ENCODE measurements at regions not wholly inside any gene's neighbourhood (a gene's known extent, or its start where the extent isn't known, plus 50 kb on each side); places are given as distances from the start of the nearest gene placed in this dataset. TPM values are rescaled to one million over a fixed set of nuclear protein-coding genes. Genes with fewer than 3 reads are reported as not detected.
A peak's percentile ranks its signal among the peaks of the same experiment; 100 is the strongest.

DNA sequence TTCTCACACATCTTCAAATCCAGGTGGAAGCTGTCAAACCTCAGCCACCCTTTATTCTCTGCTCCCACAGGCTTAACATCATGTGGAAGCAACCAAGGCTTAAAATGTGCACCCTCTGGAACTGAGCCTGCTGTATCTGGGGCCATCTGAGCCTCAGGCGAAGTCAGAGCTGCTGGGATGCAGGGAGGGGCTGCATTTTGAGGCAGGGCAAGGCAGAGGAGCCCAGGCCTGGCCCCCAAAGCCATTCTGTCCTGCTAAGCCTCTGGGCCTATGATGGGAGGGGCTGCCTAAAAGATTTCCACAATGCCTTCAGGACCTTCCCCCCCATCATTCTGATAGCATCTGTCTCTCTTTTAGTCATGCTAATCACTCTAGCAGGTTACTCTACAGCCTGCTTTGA, 51.7 kb upstream of the COBL start:
- H3K4me2 ChIP-seq (ENCODE audit: low read length), result no peak overlapping the region
- H3K27ac ChIP-seq (ENCODE audit: low read depth, low read length), result no peak overlapping the region
- H3K4me1 ChIP-seq (ENCODE audit: control insufficient read depth, low read depth, low read length), result peaks cover 2% of the 10 kb centered on the region
- no CpG with 5 or more reads among the region's 1 CpG for WGBS (ENCODE audit: extremely low coverage, insufficient coverage, low lambda C conversion rate)
- H3K79me1 ChIP-seq (ENCODE audit: low read length), result no peaks in the 10 kb centered on the region
- H3K4ac ChIP-seq (ENCODE audit: low read depth, low read length), result no peak overlapping the region
- no peak overlapping the region for H3K23ac ChIP-seq (ENCODE audit: low read length)
- no peak overlapping the region for H4K8ac ChIP-seq (ENCODE audit: low read depth, low read length)
- H4K5ac ChIP-seq (ENCODE audit: low read length), result no peak overlapping the region
- H2BK15ac ChIP-seq (replicated peaks; ENCODE audit: low read depth), result no peak overlapping the region
- no peaks in the 10 kb centered on the region for H3K36me3 ChIP-seq (ENCODE audit: control insufficient read depth, insufficient read depth, low read length)
- H2BK5ac ChIP-seq (ENCODE audit: low read length), result no peak overlapping the region
- no peaks in the 10 kb centered on the region for H3K27me3 ChIP-seq (ENCODE audit: insufficient read depth, low read length, poor library complexity)
- H3K18ac ChIP-seq (ENCODE audit: low read length), result no peak overlapping the region
- no peak overlapping the region for H3K4me3 ChIP-seq (ENCODE audit: low read length)
- no peak overlapping the region for H2AK5ac ChIP-seq (ENCODE audit: low read length)
- no peak overlapping the region for H3K9ac ChIP-seq (ENCODE audit: low read length)
- DNase-seq, result no peak
- no peak overlapping the region for H2BK120ac ChIP-seq (ENCODE audit: low read depth, low read length)
- no peak overlapping the region for H3K56ac ChIP-seq (ENCODE audit: low read length)
- no peaks in the 10 kb centered on the region for H3K79me2 ChIP-seq (ENCODE audit: control insufficient read depth, insufficient read depth, low read length)

DNA sequence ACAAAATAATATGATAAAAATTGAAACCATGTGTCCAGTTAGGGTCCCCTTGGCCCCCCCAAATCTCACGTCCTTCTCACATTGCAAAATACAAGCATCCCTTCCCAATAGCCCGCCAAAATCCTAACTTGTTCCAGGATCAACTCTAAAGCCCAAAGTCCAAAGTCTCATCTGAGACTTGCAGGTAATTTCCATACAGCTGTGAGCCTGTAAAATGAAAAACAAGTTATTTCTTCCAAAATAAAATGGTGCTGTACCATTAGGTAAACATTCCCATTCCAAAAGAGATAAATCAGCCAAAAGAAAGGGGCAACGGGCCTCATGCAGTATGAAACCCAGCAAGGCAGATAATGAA, 51.0 kb upstream of the COBL start:
- H3K4me1 ChIP-seq (ENCODE audit: control insufficient read depth, low read depth, low read length), result peaks cover 2% of the 10 kb centered on the region
- no peak overlapping the region for H3K4me2 ChIP-seq (ENCODE audit: low read length)
- no peak overlapping the region for H2BK5ac ChIP-seq (ENCODE audit: low read length)
- no peak overlapping the region for H3K9ac ChIP-seq (ENCODE audit: low read length)
- no peak for DNase-seq
- H4K5ac ChIP-seq (ENCODE audit: low read length), result no peak overlapping the region
- H3K23ac ChIP-seq (ENCODE audit: low read length), result no peak overlapping the region
- no peak overlapping the region for H2BK15ac ChIP-seq (replicated peaks; ENCODE audit: low read depth)
- no CpG with 5 or more reads among the region's 3 CpGs for WGBS (ENCODE audit: extremely low coverage, insufficient coverage, low lambda C conversion rate)
- H2AK5ac ChIP-seq (ENCODE audit: low read length), result no peak overlapping the region
- H4K8ac ChIP-seq (ENCODE audit: low read depth, low read length), result no peak overlapping the region
- no peaks in the 10 kb centered on the region for H3K27me3 ChIP-seq (ENCODE audit: insufficient read depth, low read length, poor library complexity)
- H3K79me1 ChIP-seq (ENCODE audit: low read length), result no peaks in the 10 kb centered on the region
- no peaks in the 10 kb centered on the region for H3K79me2 ChIP-seq (ENCODE audit: control insufficient read depth, insufficient read depth, low read length)
- H3K4me3 ChIP-seq (ENCODE audit: low read length), result no peak overlapping the region
- H3K36me3 ChIP-seq (ENCODE audit: control insufficient read depth, insufficient read depth, low read length), result no peaks in the 10 kb centered on the region
- H3K4ac ChIP-seq (ENCODE audit: low read depth, low read length), result no peak overlapping the region
- no peak overlapping the region for H2BK120ac ChIP-seq (ENCODE audit: low read depth, low read length)
- no peak overlapping the region for H3K56ac ChIP-seq (ENCODE audit: low read length)
- no peak overlapping the region for H3K18ac ChIP-seq (ENCODE audit: low read length)
- no peak overlapping the region for H3K27ac ChIP-seq (ENCODE audit: low read depth, low read length)

DNA sequence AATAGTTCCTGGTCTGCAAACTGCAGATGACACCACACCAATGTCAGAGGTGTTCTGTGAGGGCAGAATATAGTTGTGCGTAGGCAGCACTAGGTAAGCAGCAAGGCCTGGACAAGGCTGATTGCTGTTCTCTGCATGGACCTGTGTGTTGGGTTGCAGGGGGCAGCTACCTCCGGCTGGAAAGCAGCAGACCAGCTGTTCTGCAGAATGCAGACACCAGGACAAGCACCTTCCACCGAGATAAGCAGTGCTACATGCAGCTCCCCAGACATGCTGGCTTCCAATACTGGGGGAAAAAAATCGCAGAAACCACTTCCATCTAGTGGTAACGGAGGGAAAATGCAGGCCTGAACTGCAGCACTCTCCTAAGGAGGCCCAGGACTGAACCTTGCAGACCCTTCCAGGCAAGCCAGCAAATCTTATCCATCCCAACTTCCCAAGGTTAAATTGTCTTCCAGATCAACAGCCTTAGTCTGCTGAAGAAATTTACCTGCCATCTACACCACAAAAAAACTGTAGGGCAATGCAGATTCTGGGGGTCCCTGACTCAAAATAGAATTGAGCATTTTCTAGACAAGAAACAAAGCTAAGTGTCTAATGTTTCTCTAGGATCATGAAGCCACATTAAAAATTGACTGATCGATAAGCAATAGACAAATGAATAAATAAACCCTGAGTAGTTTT, 50.5 kb upstream of the COBL start:
- Histone ChIP-seq H3K4me3 (ENCODE audit: low read length) (no peak overlapping the region), H3K27ac (ENCODE audit: low read depth, low read length) (no peak overlapping the region), H3K79me1 (ENCODE audit: low read length) (no peaks in the 10 kb centered on the region), H2BK120ac (ENCODE audit: low read depth, low read length) (no peak overlapping the region), H3K27me3 (ENCODE audit: insufficient read depth, low read length, poor library complexity) (no peaks in the 10 kb centered on the region), H3K36me3 (ENCODE audit: control insufficient read depth, insufficient read depth, low read length) (no peaks in the 10 kb centered on the region), H4K8ac (ENCODE audit: low read depth, low read length) (no peak overlapping the region), H2AK5ac (ENCODE audit: low read length) (no peak overlapping the region), H2BK5ac (ENCODE audit: low read length) (no peak overlapping the region), H3K4me1 (ENCODE audit: control insufficient read depth, low read depth, low read length) (peaks cover 2% of the 10 kb centered on the region), H2BK15ac (replicated peaks; ENCODE audit: low read depth) (no peak overlapping the region), H3K18ac (ENCODE audit: low read length) (no peak overlapping the region), H3K9ac (ENCODE audit: low read length) (no peak overlapping the region), H3K56ac (ENCODE audit: low read length) (no peak overlapping the region), H3K4me2 (ENCODE audit: low read length) (no peak overlapping the region), H3K79me2 (ENCODE audit: control insufficient read depth, insufficient read depth, low read length) (no peaks in the 10 kb centered on the region), H4K5ac (ENCODE audit: low read length) (no peak overlapping the region), H3K4ac (ENCODE audit: low read depth, low read length) (no peak overlapping the region), H3K23ac (ENCODE audit: low read length) (no peak overlapping the region)
- no CpG with 5 or more reads among the region's 6 CpGs for WGBS (ENCODE audit: extremely low coverage, insufficient coverage, low lambda C conversion rate)
- DNase-seq, result peak; percentile 92

Small RNA genes lying in the stretch of these regions (small RNA-seq; reads per million reads assigned to genes)
- gene RF00322 (ENCODE audit: insufficient read depth), result not detected
- not detected for gene RN7SL292P (ENCODE audit: insufficient read depth)
- gene ROBO2P1 (ENCODE audit: insufficient read depth), result not detected
